ENCODE measurements at regions not wholly inside any gene's neighbourhood (a gene's known extent, or its start where the extent isn't known, plus 50 kb on each side); places are given as distances from the start of the nearest gene placed in this dataset.

DNA sequence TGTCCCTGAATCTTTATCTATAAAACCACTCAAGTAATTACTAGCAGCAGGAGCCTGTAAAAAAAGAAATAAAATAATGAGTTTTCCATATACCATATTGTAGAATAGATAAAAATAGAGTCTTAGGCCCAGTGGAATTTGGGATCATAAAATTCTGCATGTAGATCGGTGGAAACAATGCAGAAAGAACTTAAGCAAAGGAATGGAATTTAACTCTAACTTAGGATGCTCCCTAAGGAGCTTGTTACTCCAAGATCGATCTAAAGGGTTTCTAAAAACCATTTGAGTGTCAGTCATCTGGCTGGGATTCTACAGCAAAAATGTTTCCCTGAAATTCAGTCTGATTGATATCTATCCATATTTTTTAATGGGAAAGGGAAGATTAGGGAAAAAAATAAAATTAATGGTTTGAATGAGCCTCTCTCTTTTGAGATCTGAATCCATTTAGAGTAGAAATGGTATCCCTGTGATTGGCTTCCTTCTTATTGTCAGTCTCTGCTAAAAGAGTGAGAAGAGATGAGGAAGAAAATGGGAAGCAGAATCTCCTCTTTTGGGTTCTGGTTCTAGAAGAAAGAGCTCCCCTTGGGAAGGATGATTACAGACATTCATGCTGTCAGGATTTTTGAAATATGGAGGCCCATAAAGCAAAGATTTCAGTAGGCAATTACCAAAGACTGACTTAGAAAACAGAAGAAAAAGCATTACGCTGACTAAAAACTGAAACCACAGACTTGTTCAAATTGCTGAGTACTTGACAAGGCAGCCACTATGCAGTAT is 564.3 kb upstream of the MARCKS start:
- no peak for DNase-seq (ENCODE audit: low spot score)

DNA sequence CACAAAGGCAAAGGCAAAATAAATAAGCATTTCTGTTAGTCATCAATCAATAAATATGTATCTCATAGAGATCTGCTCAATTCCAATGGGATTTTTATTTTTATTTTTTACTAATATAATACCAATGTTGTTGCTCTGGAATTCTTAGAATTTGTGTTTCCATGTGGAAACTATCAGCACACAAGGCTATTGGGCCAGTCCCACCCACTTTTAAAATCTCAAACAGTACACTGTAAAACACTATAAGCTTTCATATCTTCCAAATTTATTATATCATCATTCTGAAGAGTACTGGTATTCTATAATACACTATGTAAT is 563.8 kb upstream of the MARCKS start:
- DNase-seq (ENCODE audit: low spot score): no peak

GRCh38 chr6:113299531-113299930 is 557.6 kb upstream of the MARCKS start:
- no peak for DNase-seq (ENCODE audit: low spot score)

DNA sequence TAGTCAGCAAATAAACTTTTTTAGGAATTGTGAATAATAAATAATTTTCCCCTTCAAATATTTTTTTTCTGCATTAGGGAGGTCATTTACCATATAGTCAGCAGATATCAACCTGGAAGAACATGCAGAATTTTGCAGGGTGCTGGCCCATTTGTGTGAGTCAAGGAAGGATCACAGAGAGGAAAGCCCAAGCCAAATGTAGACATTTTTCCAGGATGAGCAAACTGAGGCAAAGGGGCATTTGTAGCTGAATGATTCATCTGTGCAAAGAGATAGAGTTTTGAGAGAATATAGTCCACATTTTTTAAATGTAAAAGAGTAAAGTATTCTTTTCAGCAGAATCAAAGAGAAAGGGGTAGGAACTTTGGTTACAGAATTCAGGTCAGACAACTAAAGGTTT is 555.5 kb upstream of the MARCKS start:
- no peak for DNase-seq (ENCODE audit: low spot score)

DNA sequence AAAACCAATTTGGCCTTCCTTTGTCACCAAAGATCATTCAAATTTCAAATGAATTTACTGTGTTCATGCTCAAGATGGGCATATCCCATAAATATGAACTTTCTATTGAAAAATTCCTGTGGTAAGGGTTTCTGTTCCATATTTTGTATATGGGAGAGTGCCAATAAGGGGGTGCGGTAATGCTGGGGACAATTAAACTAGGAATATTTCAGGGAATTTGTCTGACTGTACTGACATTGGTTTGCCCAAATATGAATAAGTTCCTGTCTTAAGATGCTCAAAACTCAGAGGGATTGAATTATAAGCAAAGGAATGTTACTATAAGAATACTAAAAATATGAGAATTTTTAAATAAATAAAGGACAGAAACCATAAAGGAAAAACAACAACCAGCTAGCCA is 553.0 kb upstream of the MARCKS start:
- no peak for DNase-seq (ENCODE audit: low spot score)

DNA sequence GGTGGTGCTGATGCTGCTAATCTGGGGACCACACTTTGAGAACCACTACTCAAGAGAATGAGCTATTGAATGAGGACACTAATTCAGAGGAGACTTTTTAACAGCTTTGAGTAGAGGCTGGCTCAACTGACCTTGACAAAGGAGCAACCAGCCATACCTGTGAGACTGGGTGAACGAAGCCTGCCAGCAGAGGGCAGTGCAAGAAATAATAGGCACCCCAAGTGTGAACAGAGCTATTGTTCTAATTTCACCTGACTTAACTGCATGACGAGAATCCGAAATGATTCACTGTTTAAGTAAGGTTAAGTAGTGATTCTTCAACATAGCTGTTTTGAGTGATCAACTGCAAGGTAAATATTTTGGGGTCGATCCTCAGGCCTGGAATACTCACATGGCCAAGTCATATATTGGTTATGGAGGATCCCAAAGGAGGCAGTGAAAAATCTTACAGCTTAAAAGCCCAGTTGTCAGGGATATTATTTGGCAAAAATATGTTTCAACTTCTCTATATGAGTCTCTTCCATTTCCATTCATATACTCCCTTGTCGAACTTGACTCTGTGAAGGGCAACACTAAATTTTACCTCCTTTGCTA is 550.5 kb upstream of the MARCKS start:
- DNase-seq (ENCODE audit: low spot score): peak; percentile 42

- DNase-seq (ENCODE audit: low spot score): no peak
Observed at GRCh38 chr6:113308266-113308665, 548.9 kb upstream of the MARCKS start.

DNA sequence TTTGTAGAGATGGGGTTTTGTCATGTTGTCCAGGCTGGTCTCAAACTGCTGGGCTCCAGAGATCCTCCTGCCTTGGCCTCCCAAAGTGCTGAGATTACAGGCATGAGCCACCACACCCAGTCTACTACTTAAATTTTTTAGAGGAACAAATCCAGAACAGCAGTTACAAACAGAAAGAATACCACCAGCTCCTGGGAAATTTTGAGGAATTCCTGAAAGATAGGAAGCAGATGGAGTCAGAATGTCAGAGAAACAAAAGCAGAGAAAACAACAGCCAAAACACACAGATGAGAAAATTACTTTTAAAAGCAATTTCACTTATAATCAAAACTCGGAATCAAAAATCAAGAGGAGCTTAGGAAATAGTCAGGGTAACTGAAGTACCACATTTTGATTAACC is 543.3 kb upstream of the MARCKS start:
- DNase-seq (ENCODE audit: low spot score): no peak

DNA sequence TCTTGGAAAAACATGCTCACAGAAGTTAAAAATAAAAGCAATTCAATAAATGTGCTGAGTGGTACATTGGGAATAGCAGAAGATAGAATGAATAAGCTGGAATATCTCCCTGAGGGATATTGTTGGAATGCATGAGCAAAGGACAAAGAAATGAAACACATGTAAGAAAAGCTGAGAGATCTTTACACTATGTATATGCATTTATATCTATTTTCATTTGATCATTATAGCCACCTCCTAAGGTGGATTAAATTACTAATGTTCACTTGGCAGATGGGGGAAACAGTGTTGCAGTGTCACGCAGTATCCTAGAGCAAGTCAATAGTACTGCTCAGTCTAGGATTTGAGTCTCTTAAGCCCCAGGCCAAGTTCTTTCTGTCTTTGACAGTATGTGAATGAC is 542.0 kb upstream of the MARCKS start:
- DNase-seq (ENCODE audit: low spot score): no peak

DNA sequence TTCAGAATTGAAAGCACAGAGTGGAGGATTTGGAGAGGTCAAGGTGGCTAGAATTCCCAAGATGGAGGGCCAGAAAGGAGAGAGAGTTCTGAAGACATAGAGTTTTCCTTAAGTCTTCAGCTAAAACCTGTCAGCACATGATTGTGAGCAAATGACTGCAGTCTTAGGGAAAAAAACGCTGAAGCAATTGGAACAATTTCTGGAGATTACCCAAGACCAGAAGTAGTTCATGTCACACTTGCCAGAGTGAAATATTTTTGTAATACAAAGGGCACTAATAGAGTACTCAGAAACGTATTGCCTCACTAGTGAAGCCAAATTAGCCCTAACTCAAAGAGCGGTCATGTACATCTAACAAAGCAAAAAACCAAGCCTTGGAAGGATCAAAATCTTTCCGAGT is 541.3 kb upstream of the MARCKS start:
- no peak for DNase-seq (ENCODE audit: low spot score)

GRCh38 chr6:113317442-113317841 is 539.7 kb upstream of the MARCKS start:
- DNase-seq (ENCODE audit: low spot score): no peak

DNA sequence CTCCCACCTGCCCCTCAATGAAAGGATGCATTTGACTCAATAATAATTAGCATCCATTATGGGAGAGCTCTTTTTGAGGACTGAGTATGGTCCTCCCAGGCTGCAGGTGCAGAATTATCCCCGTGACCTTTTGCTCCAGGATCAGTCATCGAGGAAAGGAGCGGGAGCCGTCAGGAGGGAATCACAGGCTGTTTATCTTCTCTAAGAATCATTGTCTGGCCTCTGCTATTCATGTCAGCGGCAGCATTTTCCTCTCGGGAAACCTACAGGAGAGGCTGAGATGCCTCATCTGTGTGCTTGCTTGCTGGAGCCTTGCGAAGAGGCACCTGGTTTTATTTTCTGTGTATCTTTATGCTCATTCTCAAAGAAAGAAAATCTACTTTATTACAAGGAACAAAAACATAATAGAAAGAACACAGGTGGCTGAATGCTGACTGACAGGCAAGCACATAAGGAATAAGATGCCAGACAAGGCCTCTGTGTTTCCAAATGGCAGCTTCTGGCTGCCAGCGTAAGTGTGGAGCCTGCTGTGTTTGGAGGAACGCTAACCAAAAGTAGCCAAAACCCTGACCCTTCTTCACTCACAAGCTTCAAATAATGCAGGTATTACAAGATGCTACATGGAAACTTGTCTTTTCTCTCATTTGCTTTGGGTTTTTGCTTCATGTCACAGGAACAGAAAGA is 539.1 kb upstream of the MARCKS start:
- no peak for DNase-seq (ENCODE audit: low spot score)

GRCh38 chr6:113318575-113318917 is 538.6 kb upstream of the MARCKS start:
- no peak for DNase-seq (ENCODE audit: low spot score)

GRCh38 chr6:113320653-113321052 is 536.5 kb upstream of the MARCKS start:
- no peak for DNase-seq (ENCODE audit: low spot score)

- DNase-seq (ENCODE audit: low spot score): no peak
Observed at GRCh38 chr6:113326781-113327180, 530.4 kb upstream of the MARCKS start.

DNA sequence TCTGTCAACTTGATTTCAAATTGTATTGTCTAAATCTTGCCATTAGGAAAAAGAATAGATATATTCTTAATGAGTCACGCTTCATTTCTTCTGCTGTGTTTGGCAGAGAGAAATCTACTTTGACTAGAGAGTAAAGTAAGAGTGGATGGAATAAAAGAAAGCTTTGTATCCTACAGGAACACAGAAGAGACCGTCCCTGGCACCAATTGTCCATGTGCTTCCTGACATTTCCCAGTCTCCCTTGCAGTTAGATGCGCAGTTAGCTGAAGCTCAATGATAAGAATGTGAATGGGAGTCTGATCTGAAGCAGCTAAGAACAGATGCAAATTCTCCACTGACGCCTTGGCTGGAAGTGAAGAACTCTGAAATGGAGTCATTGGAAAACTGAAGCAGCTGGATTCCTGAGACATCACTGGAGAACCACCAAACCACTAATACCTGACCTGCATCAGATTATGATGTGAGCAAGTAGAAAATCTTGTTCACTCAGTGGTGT is 528.2 kb upstream of the MARCKS start:
- DNase-seq (ENCODE audit: low spot score): no peak

- no peak for DNase-seq (ENCODE audit: low spot score)
Observed at GRCh38 chr6:113329942-113330635, 527.1 kb upstream of the MARCKS start.

DNA sequence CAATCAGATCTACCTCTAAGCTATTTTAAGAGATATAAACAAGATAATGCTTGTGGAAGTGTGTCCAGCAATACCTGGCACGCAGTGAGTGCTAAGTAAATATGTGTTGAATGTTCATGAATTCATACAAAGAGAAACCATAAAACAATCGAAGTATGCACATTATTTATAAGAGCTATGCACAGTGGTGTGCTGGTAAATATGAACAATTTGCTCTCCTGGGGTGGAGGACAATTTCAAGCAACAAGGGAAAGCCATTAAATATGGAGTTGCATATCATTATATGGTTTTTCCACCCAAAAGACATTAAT is 526.6 kb upstream of the MARCKS start:
- DNase-seq (ENCODE audit: low spot score): no peak

- no peak for DNase-seq (ENCODE audit: low spot score)
Observed at GRCh38 chr6:113331021-113331420, 526.1 kb upstream of the MARCKS start.

DNA sequence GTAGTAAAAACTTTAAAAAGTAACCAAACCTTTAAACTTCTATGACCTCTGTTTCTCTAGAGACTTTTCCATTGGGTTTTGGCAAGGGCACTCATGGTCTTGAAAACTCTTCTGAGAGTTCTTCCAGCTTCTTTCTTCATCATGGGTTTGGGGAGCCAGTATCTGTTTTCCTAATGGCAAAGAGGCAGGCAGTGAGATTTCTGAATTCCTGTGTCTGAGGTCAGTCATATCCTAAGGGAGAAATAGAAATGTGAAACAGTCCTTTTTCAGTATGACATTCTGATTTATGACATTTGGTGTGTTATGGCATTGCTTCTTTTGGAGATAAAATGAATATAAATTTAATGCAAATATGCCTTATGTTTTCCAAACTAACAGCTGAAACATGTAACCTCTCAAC is 518.5 kb upstream of the MARCKS start:
- no peak for DNase-seq (ENCODE audit: low spot score)

DNA sequence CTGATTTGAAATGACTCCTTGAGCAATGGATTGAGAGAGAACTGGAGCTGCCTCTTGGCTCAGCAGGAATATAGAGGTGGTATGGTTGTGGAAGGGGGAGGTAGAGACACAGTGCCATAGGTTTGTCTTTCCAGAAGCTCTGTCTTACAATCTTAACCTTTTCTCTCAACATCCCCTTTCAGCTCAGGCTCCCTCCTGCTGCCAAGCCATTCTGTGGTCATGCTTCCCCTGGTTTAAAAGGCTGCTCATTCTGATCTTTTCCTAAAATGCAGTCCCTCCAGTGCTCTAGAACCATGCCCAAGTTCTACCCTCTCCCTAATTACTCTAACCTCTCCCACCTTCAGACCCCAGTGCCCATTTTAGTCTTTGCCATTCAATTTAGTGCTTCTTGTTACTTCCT is 517.9 kb upstream of the MARCKS start:
- no peak for DNase-seq (ENCODE audit: low spot score)

- DNase-seq (ENCODE audit: low spot score): no peak
Observed at GRCh38 chr6:113340371-113340770, 516.8 kb upstream of the MARCKS start.

GRCh38 chr6:113343940-113344339 is 513.2 kb upstream of the MARCKS start:
- no peak for DNase-seq (ENCODE audit: low spot score)
